NCI-H226 (cell line): ENCODE measurements at regions not wholly inside any gene's neighbourhood (a gene's known extent, or its start where the extent isn't known, plus 50 kb on each side); places are given as distances from the start of the nearest gene placed in this dataset.
"Not testable (repeated sequence)": the region's sequence is repeated elsewhere in the genome, so short reads cannot be mapped to it uniquely, and the experiment has no call there.

Experiments
- DNase-seq: peaks from one replicate; pipeline ENCODE4 v3.0.0-alpha.2; 2015

DNA sequence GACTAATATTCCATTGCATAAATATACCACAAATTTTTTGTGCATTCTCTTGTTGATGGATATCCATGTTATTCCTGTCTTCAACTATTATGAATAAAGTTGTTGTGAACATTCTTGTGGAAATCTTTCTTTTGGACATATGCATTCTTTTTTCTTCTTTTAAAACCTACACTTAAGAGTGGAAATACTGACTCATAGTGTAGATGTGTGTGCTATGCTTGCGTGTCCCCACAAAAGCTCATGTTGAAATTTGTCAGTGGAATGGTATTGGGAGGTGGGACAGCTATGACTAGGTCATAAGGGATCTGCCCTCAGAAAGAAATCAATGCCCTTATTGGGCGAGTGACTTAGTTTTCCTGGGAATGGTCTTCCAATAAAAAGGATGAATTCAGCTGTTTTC is 203.6 kb upstream of the PRSS58 start:
- DNase-seq = no peak

DNA sequence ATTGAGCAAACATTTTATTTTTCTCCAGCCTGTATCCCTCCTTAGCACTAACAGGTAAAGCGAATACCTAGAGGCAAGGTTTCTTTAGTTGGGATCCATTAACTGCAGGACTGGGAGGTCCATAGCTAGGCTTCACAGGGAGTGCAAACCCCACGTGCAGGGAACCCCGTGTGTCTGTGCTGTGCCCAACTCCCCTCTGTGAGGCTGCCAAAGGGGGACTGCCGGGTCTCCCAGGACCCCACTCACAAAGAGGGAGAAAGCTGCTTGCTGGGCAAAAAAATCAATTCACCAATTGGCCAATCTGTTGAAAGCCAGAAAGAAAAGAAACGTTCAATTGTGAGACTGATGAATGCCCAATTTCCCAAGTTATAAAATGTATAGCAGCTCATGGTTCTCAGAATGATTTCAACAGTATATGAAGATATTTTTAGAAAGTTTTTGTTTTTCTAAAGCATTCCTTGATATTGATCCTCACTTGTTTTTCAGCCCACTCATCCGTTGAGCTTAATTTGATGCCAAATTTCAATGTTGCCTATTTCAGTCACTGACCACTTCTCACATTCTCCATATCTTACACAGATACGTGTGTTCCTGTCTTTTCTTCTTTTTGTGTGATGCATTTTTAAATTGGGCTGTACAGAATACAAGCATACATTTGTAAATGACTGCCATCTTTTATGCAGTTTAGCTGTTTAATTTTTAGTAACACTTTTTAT is 202.7 kb upstream of the PRSS58 start:
- no peak for DNase-seq

DNA sequence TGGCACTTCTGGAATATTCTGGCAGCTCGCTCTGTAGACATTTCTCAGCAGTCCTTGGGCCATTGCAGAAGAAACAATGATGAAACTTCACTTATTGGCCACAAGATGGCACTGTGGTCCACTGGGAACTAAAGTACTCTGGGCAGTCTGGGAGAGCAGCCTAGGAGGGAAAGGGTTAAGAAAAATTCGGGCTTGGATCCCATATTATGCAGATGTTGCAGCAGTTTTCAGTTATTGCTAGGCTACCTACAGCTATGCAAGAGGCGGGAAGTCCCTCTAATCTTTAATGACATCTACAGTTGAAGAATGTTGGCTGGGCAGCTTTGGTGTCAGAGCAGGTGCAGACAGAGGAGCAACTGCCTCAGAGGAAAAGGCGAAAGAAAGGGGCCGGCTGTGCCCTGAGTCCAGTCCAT is 201.7 kb upstream of the PRSS58 start:
- DNase-seq = no peak

DNA sequence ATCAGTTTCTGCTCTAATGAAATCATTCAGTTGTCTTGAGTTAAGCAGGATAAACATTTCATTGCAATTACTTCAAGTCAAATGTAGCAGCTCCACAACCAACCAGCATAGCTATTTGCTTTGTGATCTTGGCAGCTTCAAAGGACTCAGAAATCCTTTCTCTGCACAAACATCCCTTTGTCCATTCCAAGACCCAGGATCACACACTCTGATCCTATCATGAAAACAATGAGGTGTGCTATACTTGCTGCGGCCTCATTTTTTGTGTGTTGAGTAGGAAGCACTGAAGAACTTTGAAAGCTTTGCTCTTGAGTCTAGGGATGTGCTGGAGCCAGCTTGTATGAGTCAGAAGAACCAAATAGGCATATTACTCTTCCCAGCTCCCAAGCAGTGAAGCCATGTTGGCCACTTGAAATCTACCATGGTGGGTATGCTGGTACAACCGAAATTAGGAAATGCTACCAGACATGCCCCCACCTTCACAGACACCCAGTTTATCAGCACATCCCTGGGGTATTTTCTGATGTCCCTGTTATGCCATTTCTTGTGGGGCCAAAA is 199.4 kb upstream of the PRSS58 start:
- no peak for DNase-seq

DNA sequence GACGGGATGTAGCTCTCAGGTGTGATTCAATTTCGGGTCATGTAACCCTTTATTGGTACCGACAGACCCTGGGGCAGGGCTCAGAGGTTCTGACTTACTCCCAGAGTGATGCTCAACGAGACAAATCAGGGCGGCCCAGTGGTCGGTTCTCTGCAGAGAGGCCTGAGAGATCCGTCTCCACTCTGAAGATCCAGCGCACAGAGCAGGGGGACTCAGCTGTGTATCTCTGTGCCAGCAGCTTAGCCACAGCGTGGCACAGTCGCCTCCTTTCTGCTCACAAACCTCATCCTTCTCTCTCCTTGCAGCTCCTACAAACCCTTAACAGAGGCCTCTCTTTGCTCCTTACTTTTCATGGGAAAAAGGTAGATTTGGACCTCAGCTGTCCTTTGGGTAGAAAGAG is 197.5 kb upstream of the PRSS58 start:
- no peak for DNase-seq

DNA sequence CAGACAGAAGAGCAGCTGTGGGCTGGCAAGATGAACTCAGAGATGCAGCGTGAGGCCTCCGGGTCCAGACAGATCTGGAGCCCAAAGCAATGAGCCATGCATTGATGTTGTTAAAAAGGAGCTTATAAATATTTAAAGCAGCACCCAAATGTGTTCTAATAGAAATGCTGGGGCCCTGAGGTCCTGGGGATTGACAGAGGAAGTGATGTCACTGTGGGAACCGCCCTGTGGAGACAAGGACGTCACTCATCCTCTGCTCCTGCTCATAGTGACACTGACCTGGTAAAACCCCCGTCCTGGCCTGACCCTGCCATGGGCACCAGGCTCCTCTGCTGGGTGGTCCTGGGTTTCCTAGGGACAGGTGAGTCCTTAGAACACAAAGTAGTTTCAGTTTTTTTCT is 197.0 kb upstream of the PRSS58 start:
- DNase-seq = no peak

DNA sequence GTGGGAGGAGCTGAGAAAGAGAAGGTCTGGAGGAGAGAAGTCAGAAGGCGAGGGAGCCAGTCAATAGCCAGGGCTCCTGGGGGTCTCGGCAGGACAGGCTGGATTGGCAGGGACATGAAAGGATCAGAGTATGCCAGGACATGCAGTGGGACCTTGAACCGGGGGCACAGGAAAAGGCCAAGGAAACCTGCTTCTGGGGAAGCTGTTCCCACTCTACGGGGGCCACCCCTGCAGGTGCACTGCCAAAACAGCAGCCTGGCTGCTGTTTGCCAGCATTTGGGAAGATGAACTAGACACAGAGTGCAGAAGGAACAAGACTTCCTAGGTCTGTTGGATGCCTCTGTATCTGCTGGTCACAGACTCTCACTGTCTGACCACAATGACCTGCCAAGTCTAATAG is 194.9 kb upstream of the PRSS58 start:
- no peak for DNase-seq

DNA sequence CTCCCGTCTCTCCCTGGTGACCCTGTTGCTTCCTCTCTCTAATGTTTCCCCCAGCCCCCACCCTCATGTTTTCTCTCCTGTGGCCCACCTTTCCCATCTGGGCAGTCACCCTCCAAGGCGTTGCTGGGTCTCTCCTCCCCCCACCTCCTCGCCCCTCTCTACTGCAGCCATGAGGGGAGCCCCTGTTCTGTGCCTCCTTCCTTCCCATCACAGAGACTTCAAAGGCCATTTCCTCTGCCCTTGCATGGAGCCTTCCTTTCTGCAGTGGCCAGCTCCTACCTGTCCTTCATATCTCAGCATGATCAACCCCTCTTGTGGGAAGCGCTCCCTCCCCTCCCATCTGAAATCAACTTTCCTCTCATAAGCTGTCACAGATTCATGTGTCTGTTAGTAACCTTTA is 194.0 kb upstream of the PRSS58 start:
- no peak for DNase-seq

DNA sequence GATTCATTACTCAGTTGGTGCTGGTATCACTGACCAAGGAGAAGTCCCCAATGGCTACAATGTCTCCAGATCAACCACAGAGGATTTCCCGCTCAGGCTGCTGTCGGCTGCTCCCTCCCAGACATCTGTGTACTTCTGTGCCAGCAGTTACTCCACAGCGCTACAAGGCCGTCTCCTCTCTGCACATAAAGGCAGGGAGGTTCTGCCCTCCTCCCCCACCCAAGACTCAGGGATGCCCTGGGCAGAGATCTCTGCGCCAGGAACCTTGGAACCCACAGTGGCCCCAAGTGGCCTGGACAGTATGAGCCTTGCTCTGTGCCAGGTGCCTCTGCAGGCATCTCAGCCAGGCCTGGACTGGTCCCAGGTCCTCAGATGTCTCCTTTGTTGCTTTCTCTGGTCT is 193.4 kb upstream of the PRSS58 start:
- DNase-seq = no peak

DNA sequence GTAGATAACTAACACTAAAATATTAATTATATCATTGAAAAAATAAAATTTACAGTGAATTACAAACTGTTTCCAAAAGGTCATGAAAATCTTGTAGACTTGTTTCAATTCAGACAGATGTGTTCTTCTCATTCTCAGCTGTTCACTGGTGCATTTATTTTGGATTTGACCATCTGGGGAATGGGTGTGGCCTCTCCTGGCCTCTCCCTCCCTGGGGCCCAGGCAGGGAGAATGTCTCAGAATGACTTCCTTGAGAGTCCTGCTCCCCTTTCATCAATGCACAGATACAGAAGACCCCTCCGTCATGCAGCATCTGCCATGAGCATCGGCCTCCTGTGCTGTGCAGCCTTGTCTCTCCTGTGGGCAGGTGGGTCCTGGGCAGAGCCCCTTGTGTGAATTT is 192.8 kb upstream of the PRSS58 start:
- no peak for DNase-seq

DNA sequence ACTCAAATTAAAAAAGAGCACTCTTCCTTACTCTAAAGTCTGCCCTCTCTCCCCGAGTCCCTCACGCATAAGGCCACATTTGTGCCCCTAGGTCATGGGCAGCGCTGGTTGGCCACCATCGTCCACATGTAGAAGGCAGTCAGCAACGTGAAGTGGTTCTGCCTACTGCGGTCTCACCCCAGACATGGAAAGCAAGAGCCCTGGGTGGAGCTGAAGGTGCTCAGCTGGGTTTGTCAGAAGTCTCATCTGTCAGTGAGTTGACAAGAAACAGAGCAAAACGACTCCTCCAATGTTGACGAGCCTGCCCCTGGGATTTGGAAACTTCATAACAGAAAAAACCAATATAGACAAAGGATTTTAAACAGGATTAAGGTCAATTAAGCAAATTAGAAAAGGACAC is 192.3 kb upstream of the PRSS58 start:
- DNase-seq = no peak

DNA sequence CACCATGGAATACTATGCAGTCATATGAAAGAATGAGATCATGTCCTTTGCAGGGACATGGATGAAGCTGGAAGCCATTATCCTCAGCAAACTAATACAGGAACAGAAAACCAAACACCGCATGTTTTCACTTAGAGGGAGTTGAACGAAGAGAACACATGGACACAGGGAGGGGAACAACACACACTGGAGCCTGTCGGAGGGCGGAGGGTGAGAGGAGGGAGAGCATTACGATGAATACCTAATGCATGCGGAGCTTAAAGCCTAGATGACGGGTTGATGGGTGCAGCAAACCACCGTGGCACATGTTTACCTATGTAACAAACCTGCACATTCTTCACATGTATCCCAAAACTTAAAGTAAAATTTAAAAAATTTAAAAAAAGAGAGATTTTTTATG is 191.0 kb upstream of the PRSS58 start:
- not testable (repeated sequence) for DNase-seq

DNA sequence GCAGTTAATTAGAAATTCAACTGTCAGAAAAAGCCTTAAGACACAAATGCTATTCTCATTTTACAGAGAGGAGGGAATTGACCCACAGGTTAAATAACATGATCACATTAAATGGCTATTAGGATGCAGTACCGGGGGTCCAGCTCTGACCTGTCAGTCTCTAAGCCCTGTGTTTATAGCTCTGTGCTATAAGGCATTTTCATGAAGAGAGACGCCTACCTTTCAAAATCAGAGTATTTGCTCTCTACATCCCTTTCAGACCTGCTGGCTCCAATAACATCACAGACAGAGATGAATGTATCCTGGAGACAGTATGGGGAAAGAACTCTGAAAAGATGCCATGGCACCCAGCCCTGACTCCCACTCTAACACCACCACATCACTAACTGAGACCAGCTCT is 189.9 kb upstream of the PRSS58 start:
- no peak for DNase-seq

DNA sequence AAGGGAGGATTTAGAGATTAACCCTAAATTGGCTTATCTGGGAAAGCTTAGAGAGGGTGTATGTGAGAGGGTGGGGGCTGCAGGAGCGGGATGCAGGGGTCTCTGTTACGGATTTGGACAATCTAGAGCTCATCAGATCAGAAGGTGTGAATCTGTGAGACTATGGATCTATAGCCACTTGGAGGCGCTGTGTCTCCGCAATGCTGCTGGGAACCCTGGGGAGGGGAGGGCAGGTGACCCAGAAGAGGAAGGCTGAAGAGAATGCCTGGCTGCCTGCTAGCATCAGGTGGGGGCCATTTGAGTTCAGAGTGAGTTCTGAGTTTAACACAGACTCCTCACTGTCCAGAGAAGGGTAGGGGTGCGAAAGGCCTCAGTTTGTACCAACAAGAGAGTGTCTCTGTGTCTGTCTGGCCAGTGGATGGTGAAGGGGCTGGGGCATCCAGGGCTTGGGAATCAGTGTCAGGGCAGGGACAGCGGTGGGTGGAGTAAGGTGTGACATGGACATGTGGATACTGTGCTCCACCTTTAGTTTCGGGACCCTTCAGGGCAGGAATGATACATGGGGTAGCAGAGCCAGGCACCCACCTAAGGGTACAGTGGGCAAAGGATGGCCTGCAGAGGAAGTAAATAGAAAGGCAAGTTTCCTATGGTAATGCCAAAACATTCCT is 187.3 kb upstream of the PRSS58 start:
- no peak for DNase-seq

DNA sequence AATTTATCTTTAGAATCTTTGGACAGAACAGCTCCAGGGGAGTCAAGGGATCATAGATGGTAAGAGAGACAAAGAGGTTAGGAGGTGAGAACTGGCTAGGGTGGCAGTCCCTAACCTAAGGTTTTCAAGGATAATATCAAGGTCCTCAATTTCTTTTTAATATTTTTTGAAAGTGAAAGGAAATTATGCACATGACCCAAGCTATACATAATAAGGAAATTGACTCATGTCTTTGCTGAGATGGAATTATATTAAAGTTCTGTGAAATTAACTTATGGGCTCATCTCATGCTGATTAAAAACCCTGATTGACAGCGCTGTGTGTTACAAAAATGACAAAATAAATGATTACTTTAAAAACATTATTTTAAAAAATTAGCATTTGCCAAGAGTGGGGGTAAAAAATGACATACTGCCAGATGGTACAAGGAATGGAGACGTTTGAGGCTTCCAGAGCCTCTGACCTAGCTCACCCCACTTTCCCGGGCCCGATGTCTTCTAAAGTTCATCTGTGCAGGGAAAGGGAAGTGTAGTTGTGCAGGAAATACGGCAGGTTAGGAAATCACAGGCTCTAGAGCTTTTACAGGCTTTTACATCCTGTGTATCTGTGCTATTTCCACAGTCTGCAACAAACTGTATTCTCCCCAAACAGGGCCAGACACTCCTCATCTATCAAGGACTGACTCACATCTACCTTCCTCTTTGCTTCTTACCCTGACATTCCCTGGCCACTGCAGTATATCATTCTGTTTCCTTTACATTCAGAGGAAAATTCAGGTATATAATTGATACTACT is 185.6 kb upstream of the PRSS58 start:
- DNase-seq = no peak

DNA sequence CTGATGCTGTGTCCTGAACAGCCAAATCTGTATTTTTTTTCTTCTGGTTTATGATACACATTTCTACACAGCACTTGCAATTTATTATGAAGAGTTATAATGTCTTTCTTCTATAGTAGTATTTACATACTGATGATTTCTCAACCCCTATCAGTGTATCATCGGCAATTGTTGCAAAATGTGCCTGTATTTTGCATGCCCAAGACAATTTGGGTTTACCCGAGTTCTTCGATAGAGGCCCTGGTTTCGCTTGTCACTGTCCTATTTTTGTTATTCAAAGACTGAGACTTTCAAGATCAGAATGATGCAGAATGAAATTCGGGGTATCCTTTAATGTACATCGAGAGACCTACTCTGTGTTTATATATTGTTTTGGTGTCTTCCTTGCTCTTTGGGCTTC is 184.5 kb upstream of the PRSS58 start:
- no peak for DNase-seq

DNA sequence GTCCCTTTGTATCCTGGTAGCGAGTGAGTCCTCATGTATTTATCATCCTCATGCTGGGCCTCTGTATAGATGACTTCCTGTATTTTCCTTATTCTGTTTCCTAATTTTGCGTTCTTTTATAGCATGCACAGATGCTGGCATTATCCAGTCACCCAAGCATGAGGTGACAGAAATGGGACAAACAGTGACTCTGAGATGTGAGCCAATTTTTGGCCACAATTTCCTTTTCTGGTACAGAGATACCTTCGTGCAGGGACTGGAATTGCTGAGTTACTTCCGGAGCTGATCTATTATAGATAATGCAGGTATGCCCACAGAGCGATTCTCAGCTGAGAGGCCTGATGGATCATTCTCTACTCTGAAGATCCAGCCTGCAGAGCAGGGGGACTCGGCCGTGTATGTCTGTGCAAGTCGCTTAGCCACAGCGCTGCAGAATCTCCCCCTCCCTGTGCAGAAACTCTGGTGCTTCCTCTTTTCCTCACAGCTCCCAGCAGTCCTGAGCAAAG is 183.1 kb upstream of the PRSS58 start:
- no peak for DNase-seq

DNA sequence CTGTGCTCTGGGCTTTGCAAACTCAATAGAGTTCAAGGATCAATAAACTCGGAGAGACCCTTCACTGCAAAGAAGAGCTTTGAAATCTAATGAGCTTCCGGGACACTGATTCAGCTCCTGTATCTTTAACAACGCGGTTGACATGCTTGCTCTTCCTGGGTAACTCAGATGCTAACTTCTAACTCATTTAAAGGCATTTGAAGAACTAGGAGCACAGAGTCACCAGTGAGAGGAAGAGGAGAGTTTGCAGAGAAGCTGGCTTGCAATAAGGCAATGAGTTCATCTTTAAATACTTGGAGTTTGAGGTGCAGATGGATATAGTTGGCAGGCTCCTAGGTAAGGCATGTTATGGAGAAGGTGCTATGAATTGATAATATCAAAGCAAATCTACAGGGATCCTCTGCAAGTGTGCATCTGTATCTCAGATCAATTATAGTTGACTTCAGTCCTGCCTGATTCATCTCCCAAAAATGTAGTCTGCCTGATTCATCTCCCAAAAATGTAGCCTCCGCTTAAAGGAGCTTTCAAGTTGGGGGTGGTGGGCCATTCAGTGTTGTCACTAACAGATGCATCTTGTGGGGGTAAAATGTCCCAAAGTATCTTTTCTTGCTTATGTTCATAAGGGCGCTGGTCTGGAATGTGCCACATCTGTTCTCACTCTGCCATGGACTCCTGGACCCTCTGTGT is 182.5 kb upstream of the PRSS58 start:
- DNase-seq = no peak

DNA sequence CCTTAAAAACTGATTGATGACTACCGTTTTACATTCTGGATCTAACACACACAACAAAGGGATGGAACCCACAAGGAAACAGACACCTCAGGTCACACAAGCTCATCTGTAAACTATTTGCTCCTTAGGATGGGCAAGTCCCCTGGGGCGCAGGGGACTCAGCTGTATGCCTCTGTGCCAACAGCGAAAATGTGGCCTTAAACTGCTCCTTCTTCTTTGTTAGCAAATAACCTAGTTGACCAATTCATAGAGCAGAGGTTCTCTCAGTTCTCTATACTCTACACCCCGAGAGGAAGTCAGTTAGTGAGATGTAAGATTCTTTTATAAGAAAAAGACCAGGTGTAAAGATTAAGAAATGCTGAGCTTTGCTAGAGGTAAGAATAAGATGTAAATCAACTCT is 181.9 kb upstream of the PRSS58 start:
- DNase-seq = no peak

DNA sequence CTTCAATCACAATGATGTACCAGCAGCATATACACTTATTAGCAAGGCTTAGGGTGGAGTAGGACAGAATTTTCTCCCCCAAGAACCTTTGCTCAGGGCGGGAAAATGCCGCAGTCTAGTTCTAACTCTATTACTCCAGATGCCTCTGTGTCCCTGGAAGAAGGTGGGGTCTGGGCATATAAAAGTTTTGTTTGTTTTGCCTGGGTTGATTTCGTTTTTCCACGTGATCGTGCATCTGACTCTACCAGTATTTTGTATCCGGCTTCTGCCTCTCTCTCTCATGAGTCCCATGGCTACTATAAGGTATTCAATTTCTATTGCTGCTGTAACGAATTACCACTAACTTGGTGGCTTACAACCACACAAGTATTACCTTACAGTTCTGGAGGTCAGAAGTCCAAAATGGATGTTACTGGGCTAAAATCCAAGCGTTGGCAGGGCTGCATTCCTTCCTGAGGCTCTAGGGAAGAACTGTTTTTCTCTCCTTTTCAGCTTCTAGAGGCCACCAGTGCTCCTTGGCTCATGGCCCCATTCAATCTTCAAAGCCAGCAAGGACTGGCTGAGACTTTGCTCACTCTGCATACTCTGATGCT is 181.2 kb upstream of the PRSS58 start:
- DNase-seq = no peak

DNA sequence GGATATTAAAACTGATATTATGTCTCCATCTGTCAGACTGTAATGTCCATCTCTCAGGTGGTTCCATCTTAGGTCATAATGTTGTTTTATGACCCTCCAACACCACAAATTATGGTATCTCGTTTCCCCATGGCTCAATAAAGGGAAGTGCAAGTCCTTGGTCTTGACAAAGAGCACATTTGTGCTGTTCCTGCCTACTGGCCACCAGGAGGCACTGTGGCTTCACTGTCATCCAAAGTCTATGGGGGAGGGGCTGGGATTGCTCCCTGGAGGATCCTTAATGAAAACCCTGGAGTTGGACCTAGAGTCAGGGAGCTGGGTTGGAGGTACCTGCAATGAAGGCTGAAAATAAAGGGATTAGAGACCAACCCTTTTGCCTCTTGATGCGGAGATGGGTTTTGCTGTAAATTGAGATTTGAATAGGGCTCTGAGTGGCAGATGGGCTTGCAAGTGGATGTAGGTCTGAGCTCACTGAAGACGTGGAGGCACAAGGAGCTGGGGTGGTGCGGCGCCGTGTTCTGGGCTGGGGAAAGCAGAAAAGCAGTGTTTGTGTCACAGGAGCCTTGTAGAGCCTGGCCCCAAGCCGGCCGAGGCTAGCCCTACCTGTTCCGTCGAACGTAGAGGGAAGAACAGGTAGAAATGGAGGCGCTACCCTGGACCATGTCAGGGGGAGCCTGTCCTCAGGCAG is 180.5 kb upstream of the PRSS58 start:
- no peak for DNase-seq

DNA sequence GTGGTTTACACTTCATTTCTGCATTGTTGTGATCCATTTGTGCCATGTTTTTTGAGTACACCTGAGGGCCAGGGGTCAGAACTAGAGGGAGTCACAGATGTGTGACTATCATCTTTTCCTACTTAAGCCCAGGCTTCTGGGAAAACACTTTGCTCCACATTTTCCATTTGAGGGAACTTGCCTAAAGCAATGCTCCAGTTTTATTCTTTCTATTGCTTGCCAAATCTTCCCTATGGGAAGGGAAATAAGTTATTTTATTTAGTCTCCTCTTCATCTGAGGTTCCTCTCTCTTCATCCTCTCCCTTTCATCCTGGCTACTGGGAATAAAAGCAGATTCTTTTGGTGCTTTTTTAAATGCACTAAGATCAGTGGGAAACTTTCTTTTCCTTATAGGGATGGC is 179.9 kb upstream of the PRSS58 start:
- no peak for DNase-seq
